HUES64 (cell line): ENCODE measurements at regions not wholly inside any gene's neighbourhood (a gene's known extent, or its start where the extent isn't known, plus 50 kb on each side); places are given as distances from the start of the nearest gene placed in this dataset.

ENCODE experiments used
- H3K27ac ChIP-seq: 2 replicates; pipeline ENCODE4 v1.7.0; 2013; ENCODE audit warnings: low read depth, low read length, inconsistent platforms
- H3K27me3 ChIP-seq: 2 replicates; pipeline ENCODE4 v1.6.1; 2013; ENCODE audit warnings: mild to moderate bottlenecking, low read length; ENCODE audit not compliant: insufficient read depth
- H3K36me3 ChIP-seq: 2 replicates; pipeline ENCODE4 v1.6.1; 2013; ENCODE audit warnings: mild to moderate bottlenecking, low read length; ENCODE audit not compliant: insufficient read depth
- H3K4me1 ChIP-seq: 2 replicates; pipeline ENCODE4 v1.6.1; 2013; ENCODE audit warnings: mild to moderate bottlenecking, low read length, moderate library complexity; ENCODE audit not compliant: insufficient read depth
- H3K4me3 ChIP-seq: 2 replicates; pipeline ENCODE4 v1.5.1; 2013; ENCODE audit warnings: mild to moderate bottlenecking, low read length, moderate library complexity
- H3K9ac ChIP-seq: 2 replicates; pipeline ENCODE4 v1.6.1; 2013; ENCODE audit warnings: mild to moderate bottlenecking, low read depth, low read length
- H3K9me3 ChIP-seq: 2 replicates; pipeline ENCODE4 v1.6.1; 2013; ENCODE audit warnings: low read depth, low read length; ENCODE audit not compliant: insufficient read depth
- WGBS: fragments of 150-250, 120-280 bp; methylation state at CpG from one replicate; pipeline ENCODE4 v1.1.7; 2013; ENCODE audit warnings: missing lambda C conversion rate; 5-methylcytosine and 5-hydroxymethylcytosine counted together

DNA sequence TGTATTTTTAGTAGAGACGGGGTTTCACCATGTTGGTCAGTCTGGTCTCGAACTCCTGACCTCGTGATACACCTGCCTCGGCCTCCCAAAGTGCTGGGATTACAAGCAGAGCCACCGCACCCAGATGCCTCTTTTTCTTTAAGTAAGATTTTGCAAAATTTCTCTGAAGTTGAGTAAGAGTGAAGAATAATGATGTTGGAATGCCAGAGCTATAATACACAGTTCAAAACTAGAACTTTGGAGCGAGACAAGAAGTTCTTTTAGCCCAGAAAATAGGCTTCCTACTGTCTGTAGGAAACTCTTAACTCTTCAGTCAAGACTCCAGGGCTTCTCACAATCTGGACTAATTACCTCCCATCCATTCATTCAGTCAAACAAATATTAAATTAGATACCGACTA is 51.4 kb downstream of the MARCHF4 start:
- no peaks in the 10 kb centered on the region for H3K27me3 ChIP-seq

GRCh38 chr2:216319771-216320170 is 52.5 kb downstream of the MARCHF4 start:
- no peak overlapping the region for H3K4me3 ChIP-seq
- H3K36me3 ChIP-seq, result no peaks in the 10 kb centered on the region
- H3K4me1 ChIP-seq, result peaks cover 45% of the 10 kb centered on the region
- H3K9ac ChIP-seq, result no peak overlapping the region
- peak overlapping the region; percentile 32; the same call in 1 of the 2 replicates for H3K27ac ChIP-seq
- no peaks in the 10 kb centered on the region for H3K9me3 ChIP-seq
- H3K27me3 ChIP-seq, result no peaks in the 10 kb centered on the region
- 60% methylated on average over 2 of the region's 2 CpGs for WGBS

More for the DNA sequence above, 51.4 kb downstream of the MARCHF4 start:
- Histone ChIP-seq H3K4me1 (peaks cover 34% of the 10 kb centered on the region; the same call in 1 of the 2 replicates), H3K36me3 (no peaks in the 10 kb centered on the region), H3K27ac (no peak overlapping the region), H3K4me3 (no peak overlapping the region), H3K9me3 (no peaks in the 10 kb centered on the region), H3K9ac (no peak overlapping the region)
- WGBS, result 97% methylated on average over 7 of the region's 7 CpGs

DNA sequence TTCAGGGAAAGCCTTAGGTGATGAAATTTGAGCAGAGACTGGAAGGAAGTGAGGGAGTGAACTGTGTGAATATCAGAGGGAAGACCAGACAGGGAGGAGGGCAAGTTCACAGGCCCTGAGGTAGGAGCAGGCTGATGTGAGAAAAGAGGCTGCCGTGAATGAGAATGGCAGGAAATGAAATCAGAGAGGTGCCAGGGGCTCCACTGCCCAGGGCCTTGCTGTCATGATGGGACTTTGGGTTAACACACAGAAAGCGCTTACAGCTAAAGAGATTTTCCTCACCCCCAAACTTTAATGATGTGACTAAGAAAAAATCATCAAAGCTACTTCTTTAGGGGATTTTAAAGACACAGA is 53.8 kb downstream of the MARCHF4 start:
- 60% methylated on average over 2 of the region's 2 CpGs for WGBS
- no peak overlapping the region for H3K9ac ChIP-seq
- no peak overlapping the region for H3K4me3 ChIP-seq
- H3K36me3 ChIP-seq, result no peaks in the 10 kb centered on the region
- H3K4me1 ChIP-seq, result peaks cover 48% of the 10 kb centered on the region
- peak overlapping the region; percentile 9; the same call in 1 of the 2 replicates for H3K27ac ChIP-seq
- H3K27me3 ChIP-seq, result no peaks in the 10 kb centered on the region
- no peaks in the 10 kb centered on the region for H3K9me3 ChIP-seq

- 48% methylated on average over 9 of the region's 9 CpGs for WGBS
- Histone ChIP-seq H3K27ac (peak overlapping the region; percentile 11; the same call in 1 of the 2 replicates), H3K9ac (no peak overlapping the region)
Observed at GRCh38 chr2:216317831-216318520, 54.3 kb downstream of the MARCHF4 start.

DNA sequence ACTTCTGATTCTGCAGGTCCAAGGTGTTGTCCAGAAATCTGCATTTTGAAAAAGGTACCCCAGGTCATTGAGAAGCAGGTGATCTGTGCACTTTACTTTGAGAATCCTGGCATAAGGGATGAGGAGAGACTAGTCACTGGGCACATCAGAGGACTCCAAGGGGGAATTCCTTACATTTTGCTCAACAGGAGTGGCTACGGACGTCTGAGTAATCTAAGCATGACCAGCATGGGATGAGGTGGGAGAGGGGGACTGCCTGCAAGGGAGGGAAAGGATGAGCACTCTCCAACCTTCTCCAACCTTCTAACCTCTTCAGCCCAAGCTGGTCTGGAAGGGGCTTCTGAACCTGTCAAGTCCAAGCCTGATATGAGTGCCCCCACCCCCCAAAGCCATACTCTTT is 55.5 kb downstream of the MARCHF4 start:
- H3K27ac ChIP-seq, result no peak overlapping the region
- no peak overlapping the region for H3K4me3 ChIP-seq
- H3K36me3 ChIP-seq, result no peaks in the 10 kb centered on the region
- H3K4me1 ChIP-seq, result peaks cover 48% of the 10 kb centered on the region
- no peak overlapping the region for H3K9ac ChIP-seq
- WGBS, result 51% methylated on average over 2 of the region's 2 CpGs
- H3K27me3 ChIP-seq, result no peaks in the 10 kb centered on the region
- no peaks in the 10 kb centered on the region for H3K9me3 ChIP-seq

More at GRCh38 chr2:216317831-216318520, 54.3 kb downstream of the MARCHF4 start:
- no peak overlapping the region for H3K4me3 ChIP-seq
- no peaks in the 10 kb centered on the region for H3K36me3 ChIP-seq
- no peaks in the 10 kb centered on the region for H3K9me3 ChIP-seq
- H3K27me3 ChIP-seq, result no peaks in the 10 kb centered on the region
- peaks cover 48% of the 10 kb centered on the region for H3K4me1 ChIP-seq

DNA sequence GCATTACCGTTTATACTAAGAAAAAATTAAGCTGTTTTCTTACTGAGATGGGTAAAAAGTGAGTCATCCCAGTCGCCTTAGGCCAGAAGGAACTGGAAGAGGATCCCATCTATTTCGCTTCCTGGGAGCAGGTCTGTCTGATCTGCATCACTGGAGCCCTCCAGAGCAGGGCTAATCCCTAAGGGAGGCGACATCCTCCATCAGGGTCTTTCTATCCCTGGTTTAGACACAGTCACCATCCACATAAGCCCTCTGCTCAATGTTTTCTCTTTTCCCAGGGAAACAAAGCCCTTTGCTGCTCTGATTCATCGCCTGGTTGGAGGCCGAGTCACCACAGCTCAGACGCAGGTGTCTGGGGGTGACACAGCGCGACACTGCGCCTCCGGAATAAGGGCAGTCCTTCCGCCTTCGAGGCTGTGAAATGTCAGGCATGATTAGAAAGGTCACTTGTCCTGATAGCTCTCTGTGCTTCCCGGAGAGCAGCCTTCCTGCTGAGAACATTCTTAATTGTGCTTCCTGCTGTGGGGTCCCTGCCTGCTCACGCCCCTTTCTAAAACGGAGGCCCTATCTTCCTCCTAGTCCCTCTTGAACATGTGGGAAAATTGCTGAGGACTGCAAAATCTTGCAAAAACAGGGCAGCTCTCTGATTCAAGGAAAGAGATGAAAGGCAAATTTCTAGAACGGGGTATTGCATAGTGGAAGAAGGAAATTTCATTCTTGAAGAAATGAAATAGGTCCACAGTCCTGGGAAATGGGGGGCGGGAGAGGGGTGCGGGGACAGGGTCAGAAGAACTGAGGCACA is 56.3 kb downstream of the MARCHF4 start:
- H3K4me1 ChIP-seq, result peaks cover 48% of the 10 kb centered on the region
- H3K4me3 ChIP-seq, result no peak overlapping the region
- no peaks in the 10 kb centered on the region for H3K27me3 ChIP-seq
- 28% methylated on average over 18 of the region's 19 CpGs for WGBS
- no peak overlapping the region for H3K9ac ChIP-seq
- H3K27ac ChIP-seq, result peak overlapping the region; percentile 5; the same call in 1 of the 2 replicates
- no peaks in the 10 kb centered on the region for H3K36me3 ChIP-seq
- no peaks in the 10 kb centered on the region for H3K9me3 ChIP-seq

DNA sequence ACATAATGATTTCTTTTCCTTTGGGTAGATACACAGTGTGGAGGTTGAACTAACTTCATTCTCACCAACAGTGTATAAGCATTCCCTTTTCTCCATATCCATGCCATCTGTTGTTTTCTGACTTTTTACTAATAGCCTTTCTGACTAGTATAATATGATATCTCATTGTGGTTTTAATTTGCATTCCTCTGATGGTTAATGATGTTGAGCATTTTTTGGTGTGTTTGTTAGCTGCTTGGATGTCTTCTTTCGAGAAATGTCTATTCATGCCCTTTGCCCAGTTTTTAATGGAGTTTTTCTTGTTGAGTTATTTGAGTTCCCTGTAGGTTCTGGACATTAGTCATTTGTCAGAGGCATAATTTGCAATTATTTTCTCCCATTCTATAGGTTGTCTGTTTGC is 59.8 kb downstream of the MARCHF4 start:
- H3K27ac ChIP-seq, result no peak overlapping the region
- no peaks in the 10 kb centered on the region for H3K36me3 ChIP-seq
- peaks cover 28% of the 10 kb centered on the region for H3K4me1 ChIP-seq
- WGBS, result 100% methylated on average over 1 of the region's 1 CpG
- H3K9ac ChIP-seq, result no peak overlapping the region
- no peak overlapping the region for H3K4me3 ChIP-seq
- H3K9me3 ChIP-seq, result no peaks in the 10 kb centered on the region
- H3K27me3 ChIP-seq, result no peaks in the 10 kb centered on the region

DNA sequence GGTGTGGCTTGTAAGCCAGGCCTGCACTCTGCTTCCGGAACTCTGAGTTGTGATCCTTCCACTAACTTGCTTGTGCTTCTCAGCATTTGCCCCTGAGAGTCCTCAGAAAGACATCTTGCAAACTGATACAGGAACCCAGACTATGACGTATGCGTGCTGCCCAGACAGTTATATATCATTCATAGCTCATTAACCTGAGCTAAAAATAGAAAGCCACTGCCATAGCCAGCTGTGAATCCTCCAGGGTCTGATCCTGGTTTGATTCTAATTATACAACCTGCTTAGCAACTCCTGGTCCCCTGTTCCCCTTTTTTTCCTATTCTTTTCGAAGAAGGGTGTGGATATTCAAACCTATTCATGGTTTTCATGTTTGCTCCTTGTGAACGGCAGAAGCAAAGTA is 63.7 kb downstream of the MARCHF4 start:
- Histone ChIP-seq H3K4me3 (no peak overlapping the region), H3K9me3 (no peaks in the 10 kb centered on the region), H3K4me1 (no peaks in the 10 kb centered on the region; the same call in none of the 2 replicates), H3K36me3 (no peaks in the 10 kb centered on the region), H3K9ac (no peak overlapping the region), H3K27me3 (no peaks in the 10 kb centered on the region), H3K27ac (no peak overlapping the region)
- WGBS, result 93% methylated on average over 5 of the region's 5 CpGs

DNA sequence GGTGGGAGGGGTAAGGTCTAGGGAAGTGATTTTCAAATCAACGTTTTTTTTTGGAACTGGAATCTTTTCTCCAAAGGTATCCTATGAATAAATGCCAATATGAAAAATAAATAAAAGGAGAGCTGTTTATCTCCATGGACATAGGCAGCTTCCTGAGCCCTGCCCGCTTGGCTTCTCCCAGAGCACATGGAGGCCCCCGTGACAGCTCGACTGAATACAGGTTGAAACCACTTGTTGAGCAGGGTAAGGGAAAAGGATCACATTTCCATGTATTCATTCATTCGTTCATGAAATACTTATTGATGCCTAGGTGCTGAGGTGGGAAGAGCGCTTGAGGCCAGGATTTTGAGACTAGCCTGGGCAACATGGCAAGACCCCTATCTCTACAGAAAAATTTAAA is 64.8 kb downstream of the MARCHF4 start:
- Histone ChIP-seq H3K27me3 (no peaks in the 10 kb centered on the region), H3K4me3 (no peak overlapping the region), H3K9ac (no peak overlapping the region), H3K9me3 (no peaks in the 10 kb centered on the region), H3K4me1 (no peaks in the 10 kb centered on the region; the same call in 1 of the 2 replicates), H3K36me3 (no peaks in the 10 kb centered on the region), H3K27ac (no peak overlapping the region)
- WGBS, result 87% methylated on average over 6 of the region's 6 CpGs

- WGBS, result 55% methylated on average over 6 of the region's 6 CpGs
- no peak overlapping the region for H3K27ac ChIP-seq
- no peak overlapping the region for H3K9ac ChIP-seq
- H3K4me1 ChIP-seq, result no peaks in the 10 kb centered on the region; the same call in 1 of the 2 replicates
- H3K4me3 ChIP-seq, result no peak overlapping the region
- no peaks in the 10 kb centered on the region for H3K36me3 ChIP-seq
- no peaks in the 10 kb centered on the region for H3K9me3 ChIP-seq
- no peaks in the 10 kb centered on the region for H3K27me3 ChIP-seq
Observed at GRCh38 chr2:216306868-216307267, 65.4 kb downstream of the MARCHF4 start.

DNA sequence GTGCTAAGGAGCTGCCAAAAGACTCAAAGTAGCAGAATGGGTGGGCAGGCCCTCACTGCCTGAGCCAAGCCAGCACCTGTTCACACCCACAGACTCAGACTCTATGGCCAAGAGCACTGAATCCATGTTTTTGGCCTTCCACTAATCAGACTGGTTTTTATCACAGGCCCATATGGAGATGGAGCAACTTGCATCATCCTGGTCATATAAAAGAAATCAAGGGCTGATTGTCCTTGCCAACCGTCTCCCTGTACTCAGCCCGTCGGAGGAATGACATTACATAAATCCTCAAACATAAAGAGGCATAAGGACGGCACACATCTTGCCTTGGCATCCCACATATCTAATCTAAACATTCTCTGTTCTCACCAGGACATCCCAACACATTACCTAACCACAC is 66.7 kb downstream of the MARCHF4 start:
- Histone ChIP-seq H3K9ac (no peak overlapping the region), H3K9me3 (no peaks in the 10 kb centered on the region), H3K4me3 (no peak overlapping the region), H3K4me1 (peaks cover 9% of the 10 kb centered on the region), H3K36me3 (no peaks in the 10 kb centered on the region), H3K27ac (no peak overlapping the region), H3K27me3 (no peaks in the 10 kb centered on the region)
- 92% methylated on average over 4 of the region's 4 CpGs for WGBS
